Suprapubic skin (tissue), 4 donors: ENCODE measurements at regions not wholly inside any gene's neighbourhood (a gene's known extent, or its start where the extent isn't known, plus 50 kb on each side); places are given as distances from the start of the nearest gene placed in this dataset.

ENCODE experiments used
- DNase-seq, 2 donors: peaks; one replicate each; pipeline ENCODE4 v3.0.0-alpha.2; 2019; ENCODE audit warnings: low spot score in 2 of 2
- H3K27ac ChIP-seq: fragments of 200-600 bp; sonication (generic); one replicate; pipeline ENCODE4 v1.5.1; 2019
- H3K27me3 ChIP-seq: fragments of 200-600 bp; sonication (generic); one replicate; pipeline ENCODE4 v1.5.1; 2019
- H3K36me3 ChIP-seq: fragments of 200-600 bp; sonication (generic); one replicate; pipeline ENCODE4 v1.5.1; 2019
- H3K4me1 ChIP-seq: fragments of 200-600 bp; sonication (generic); one replicate; pipeline ENCODE4 v1.5.1; 2019
- H3K4me3 ChIP-seq: fragments of 200-600 bp; sonication (generic); one replicate; pipeline ENCODE4 v1.5.1; 2019; ENCODE audit warnings: mild to moderate bottlenecking
- H3K9me3 ChIP-seq: fragments of 200-600 bp; sonication (generic); one replicate; pipeline ENCODE4 v1.5.1; 2019
- CTCF ChIP-seq, 2 donors: fragments of 200-600 bp in 1 of 2; fragments of 450-650 bp in 1 of 2; sonication (generic) in 1 of 2; IDR thresholded peaks; one replicate each; pipeline ENCODE4 v1.5.1; 2016 to 2019; ENCODE audit warnings: antibody characterized with exemption in 2 of 2, mild to moderate bottlenecking in 1 of 2, moderate library complexity in 1 of 2
- EP300 ChIP-seq: sonication (generic); formaldehyde crosslinking; IDR thresholded peaks from one replicate; pipeline ENCODE4 v1.6.1; 2017; ENCODE audit warnings: antibody characterized with exemption
- POLR2A ChIP-seq, 2 donors: fragments of 450-650 bp; IDR thresholded peaks; one replicate each; pipeline ENCODE4 v1.6.1; 2017; ENCODE audit warnings: antibody characterized with exemption in 2 of 2, mild to moderate bottlenecking in 2 of 2, moderate library complexity in 2 of 2
- POLR2AphosphoS5 ChIP-seq, 3 donors: sonication (generic); formaldehyde crosslinking; IDR thresholded peaks; one replicate each; pipeline ENCODE4 v1.6.1; 2017; ENCODE audit warnings: antibody characterized with exemption in 3 of 3
- WGBS: methylation state at CpG from one replicate; pipeline ENCODE4 v1.1.5; 2018; 5-methylcytosine and 5-hydroxymethylcytosine counted together

GRCh38 chr20:7180256-7181045 is 413.0 kb downstream of the BMP2 start:
- no peaks in the 10 kb centered on the region for H3K9me3 ChIP-seq
- no peak overlapping the region for H3K4me3 ChIP-seq
- TF ChIP-seq EP300 = no peak
- no peak for TF ChIP-seq CTCF (IDR thresholded peaks at IDR 0.05)
- TF ChIP-seq POLR2AphosphoS5 (IDR thresholded peaks at IDR 0.05) = no peak
- TF ChIP-seq POLR2A (IDR thresholded peaks at IDR 0.05) = no peak
- WGBS = 74% methylated on average over 4 of the region's 4 CpGs
- H3K27me3 ChIP-seq = no peaks in the 10 kb centered on the region
- no peaks in the 10 kb centered on the region for H3K4me1 ChIP-seq
- H3K27ac ChIP-seq = no peak overlapping the region
- no peak for DNase-seq
- H3K36me3 ChIP-seq = no peaks in the 10 kb centered on the region

- H3K4me1 ChIP-seq = no peaks in the 10 kb centered on the region
- no peaks in the 10 kb centered on the region for H3K27me3 ChIP-seq
- H3K27ac ChIP-seq = no peak overlapping the region
- no peak for DNase-seq
- TF ChIP-seq EP300 (no peak), POLR2AphosphoS5 (IDR thresholded peaks at IDR 0.05) (no peak), CTCF (IDR thresholded peaks at IDR 0.05) (no peak), POLR2A (IDR thresholded peaks at IDR 0.05) (no peak)
- H3K36me3 ChIP-seq = no peaks in the 10 kb centered on the region
- 73% methylated on average over 2 of the region's 2 CpGs for WGBS
- no peaks in the 10 kb centered on the region for H3K9me3 ChIP-seq
- no peak overlapping the region for H3K4me3 ChIP-seq
Observed at GRCh38 chr20:7189231-7189630, 421.7 kb downstream of the BMP2 start.

DNA sequence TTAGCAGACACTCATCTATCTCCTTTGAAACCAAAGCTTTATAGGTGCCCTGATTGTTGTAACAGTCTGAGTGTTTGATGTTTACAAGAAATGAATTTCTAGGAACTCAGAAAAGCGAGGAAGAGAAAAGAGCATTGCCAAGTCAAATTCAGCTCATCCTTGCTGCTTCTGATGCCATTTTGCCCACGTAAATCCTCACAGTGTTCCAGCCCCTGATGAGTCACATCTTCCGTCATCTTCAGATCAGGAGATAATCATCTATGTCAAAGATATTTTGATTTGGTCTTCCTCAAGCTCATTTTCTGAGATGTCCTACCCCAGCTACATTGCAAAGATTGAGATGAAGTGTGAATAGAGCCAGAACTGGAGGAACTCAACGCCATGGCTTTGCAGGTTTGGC is 426.2 kb downstream of the BMP2 start:
- TF ChIP-seq POLR2AphosphoS5 (IDR thresholded peaks at IDR 0.05) = no peak
- no peak for TF ChIP-seq CTCF (IDR thresholded peaks at IDR 0.05)
- no peak for TF ChIP-seq EP300
- TF ChIP-seq POLR2A (IDR thresholded peaks at IDR 0.05) = no peak
- Histone ChIP-seq H3K4me1 (no peaks in the 10 kb centered on the region), H3K27me3 (no peaks in the 10 kb centered on the region), H3K36me3 (no peaks in the 10 kb centered on the region), H3K9me3 (no peaks in the 10 kb centered on the region), H3K27ac (no peak overlapping the region), H3K4me3 (no peak overlapping the region)
- WGBS = 84% methylated on average over 4 of the region's 4 CpGs
- no peak for DNase-seq

DNA sequence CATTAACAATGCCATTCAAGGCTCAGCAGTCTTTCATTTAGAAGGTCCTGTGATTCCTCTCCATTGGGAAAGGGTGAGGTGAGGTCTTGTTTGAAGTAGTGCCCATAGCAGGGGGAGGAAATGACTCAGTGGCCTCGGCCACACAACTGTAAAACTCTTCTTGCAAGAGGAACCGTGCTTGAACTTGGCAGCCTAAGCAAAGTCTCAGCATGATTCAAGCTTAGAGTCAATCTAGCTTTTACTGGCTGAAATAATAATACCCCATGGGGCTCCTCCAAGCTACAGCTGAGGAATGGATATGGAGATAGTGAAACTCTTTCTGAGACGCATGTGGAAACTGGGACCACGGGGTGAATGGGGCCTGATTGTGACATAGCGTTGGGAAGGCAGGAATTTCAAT is 428.2 kb downstream of the BMP2 start:
- Histone ChIP-seq H3K27ac (no peak overlapping the region), H3K27me3 (no peaks in the 10 kb centered on the region), H3K36me3 (no peaks in the 10 kb centered on the region), H3K4me1 (no peaks in the 10 kb centered on the region), H3K4me3 (no peak overlapping the region), H3K9me3 (no peaks in the 10 kb centered on the region)
- no peak for DNase-seq
- TF ChIP-seq POLR2A (IDR thresholded peaks at IDR 0.05) = no peak
- TF ChIP-seq POLR2AphosphoS5 (IDR thresholded peaks at IDR 0.05) = no peak
- TF ChIP-seq CTCF (IDR thresholded peaks at IDR 0.05) = no peak
- TF ChIP-seq EP300 = no peak
- WGBS = 54% methylated on average over 5 of the region's 5 CpGs

DNA sequence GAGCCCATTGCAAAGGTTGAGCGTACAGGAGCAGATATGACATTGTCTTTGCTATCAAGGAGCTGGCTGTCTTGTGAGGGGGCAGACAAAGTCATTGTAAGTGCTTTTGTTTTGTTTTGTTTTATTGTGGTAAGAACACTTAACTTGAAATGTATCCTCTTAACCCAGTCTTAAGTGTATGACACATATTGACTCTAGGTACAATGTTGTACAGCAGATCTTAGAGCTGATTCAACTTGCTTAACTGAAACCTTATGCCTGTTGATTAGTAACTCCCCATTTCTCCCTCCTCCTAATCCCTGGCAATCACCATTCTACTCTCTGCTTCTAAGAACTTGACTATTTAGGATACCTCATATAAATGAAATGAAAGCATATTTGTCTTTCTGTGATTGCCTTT is 429.0 kb downstream of the BMP2 start:
- WGBS = 87% methylated on average over 1 of the region's 1 CpG
- no peak for DNase-seq
- H3K4me1 ChIP-seq = no peaks in the 10 kb centered on the region
- no peaks in the 10 kb centered on the region for H3K27me3 ChIP-seq
- no peak overlapping the region for H3K27ac ChIP-seq
- H3K4me3 ChIP-seq = no peak overlapping the region
- TF ChIP-seq EP300 (no peak), CTCF (IDR thresholded peaks at IDR 0.05) (no peak), POLR2AphosphoS5 (IDR thresholded peaks at IDR 0.05) (no peak), POLR2A (IDR thresholded peaks at IDR 0.05) (no peak)
- H3K9me3 ChIP-seq = no peaks in the 10 kb centered on the region
- H3K36me3 ChIP-seq = no peaks in the 10 kb centered on the region
